EH (cell line): ENCODE measurements at regions not wholly inside any gene's neighbourhood (a gene's known extent, or its start where the extent isn't known, plus 50 kb on each side); places are given as distances from the start of the nearest gene placed in this dataset.

Experiments
- DNase-seq: peaks from one replicate; pipeline ENCODE4 v3.0.0-alpha.2; 2015; ENCODE audit warnings: low read depth

- DNase-seq, result no peak
Measured at GRCh38 chr4:13054420-13054970, 429.6 kb downstream of the RAB28 start.

DNA sequence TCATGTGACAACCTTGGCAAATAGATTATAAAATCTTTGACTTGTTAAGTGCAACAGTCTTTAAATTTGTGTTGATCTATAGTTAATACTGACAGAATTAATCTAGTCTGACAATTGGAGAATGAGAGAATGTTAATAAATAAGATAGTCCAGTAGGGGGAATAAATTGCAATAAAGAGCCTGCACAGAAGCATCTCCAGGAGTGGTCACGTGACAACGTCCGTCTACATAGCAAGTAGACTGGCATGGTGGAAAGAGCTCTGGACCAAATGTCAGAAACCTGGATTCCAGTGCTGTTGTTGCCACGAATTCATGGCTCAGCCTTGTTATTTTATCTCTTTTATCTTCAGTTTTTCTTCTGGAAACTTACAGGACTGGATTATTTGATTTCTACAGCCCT, 436.5 kb downstream of the RAB28 start:
- no peak for DNase-seq

DNA sequence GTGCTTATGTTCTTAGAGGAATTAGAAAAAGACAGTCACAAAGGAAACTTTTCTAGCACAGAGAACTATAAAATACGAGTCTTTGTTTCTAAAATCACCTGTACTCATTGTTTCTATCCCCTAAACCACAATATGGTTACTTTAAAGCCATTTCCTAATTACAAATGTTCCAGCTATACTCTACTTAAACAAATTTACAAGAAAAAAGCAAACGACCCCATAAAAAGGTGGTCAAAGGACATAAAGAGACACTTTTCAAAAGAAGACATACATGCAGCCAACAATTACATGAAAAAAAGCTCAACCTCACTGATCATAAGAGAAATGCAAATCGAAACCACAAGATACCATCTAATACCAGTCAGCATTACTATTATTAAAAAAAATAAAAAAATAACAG, 447.3 kb downstream of the RAB28 start:
- DNase-seq, result no peak

DNA sequence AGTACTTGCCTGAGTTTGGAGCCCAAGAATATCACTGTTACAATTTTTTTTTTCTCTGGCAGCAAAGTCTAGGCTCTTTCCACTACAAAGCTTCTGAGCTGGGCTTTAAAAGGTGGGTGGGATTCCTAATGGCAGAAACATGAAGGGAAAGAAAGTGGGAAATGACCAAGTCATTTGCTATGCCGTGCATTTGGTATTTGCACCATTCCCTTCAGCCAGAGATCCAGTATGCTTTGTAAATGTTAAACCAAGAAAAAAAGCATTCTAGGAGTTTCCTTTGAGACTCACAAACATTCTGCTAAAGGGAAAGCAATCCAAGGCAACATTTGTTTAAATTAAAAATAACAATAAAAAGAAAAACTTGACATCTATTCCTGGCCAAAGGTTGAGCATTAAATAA, 451.2 kb downstream of the RAB28 start:
- no peak for DNase-seq

DNA sequence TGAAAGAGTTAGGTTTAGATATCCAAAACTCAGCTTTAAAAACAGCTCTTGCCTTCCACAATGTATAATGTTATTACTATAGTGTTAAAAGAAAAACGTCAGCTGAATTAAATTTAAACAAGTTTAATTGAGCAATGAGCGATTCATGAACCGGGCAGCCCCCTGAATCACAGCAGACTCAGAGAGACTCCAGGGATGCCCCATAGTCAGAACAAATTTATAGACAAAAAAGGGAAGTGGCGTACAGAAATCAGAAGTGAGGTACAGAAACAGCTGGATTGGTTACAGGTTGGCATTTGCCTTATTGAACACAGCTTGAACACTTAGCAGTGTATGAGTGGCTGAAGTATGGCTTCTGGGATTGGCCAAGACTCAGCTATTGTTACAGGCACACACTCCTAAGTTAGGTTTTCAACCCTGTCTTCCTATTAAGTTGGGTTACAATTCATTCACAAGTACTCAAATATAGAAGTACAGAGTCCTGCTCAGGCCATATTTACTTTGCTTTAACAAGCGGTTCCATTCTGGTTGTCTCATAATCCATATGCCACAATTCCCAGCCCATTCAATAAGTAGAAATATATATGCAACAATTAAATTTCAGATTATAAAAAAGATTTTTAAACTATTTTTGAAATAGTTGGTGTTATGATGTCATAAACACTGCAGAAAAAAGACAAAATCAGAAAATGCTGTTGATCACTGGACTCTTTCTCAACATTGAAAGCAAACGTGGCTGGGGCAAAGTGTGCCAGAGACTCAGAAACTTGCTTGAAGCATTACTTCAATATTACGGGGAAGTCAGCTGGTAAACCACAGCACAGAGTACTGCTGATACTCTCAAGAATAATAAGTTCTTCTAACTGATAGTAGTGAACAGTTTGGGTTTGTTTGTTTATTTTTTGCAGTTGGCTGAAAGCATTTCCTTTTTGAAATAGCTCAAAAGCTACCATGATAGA, 459.7 kb downstream of the RAB28 start:
- no peak for DNase-seq

DNA sequence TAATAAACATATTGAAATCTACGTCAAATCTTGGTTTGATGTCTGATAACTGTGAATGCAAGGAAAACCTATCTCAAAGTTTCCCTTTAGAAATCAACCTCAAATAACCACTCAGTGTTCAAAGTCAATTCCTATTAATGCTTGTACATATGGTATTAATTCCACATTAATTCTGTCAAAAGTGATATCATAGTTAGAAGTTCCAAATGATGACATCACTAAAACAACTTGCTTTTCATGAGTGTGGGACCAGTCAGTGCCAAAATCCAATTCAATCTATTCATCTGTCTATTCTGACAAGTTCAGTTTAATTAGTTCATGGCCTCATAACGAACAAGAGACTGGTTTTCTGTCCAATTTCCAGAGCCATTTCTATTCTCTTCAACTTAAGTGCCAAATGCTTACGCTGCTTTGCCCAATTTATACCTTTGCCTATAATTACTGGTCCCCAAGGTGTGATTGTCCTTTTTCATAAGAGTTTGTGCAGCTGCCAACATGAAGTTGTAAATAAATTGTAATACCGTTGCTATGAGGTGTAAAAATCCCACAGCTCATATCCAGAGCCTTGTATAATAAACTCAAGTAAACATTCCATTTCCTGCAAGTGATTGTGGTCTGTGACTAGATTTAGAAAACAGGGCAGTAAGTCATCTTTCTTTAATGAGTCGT, 476.2 kb downstream of the RAB28 start:
- no peak for DNase-seq

- no peak for DNase-seq
Measured at GRCh38 chr4:12993923-12994322, 490.2 kb downstream of the RAB28 start.

DNA sequence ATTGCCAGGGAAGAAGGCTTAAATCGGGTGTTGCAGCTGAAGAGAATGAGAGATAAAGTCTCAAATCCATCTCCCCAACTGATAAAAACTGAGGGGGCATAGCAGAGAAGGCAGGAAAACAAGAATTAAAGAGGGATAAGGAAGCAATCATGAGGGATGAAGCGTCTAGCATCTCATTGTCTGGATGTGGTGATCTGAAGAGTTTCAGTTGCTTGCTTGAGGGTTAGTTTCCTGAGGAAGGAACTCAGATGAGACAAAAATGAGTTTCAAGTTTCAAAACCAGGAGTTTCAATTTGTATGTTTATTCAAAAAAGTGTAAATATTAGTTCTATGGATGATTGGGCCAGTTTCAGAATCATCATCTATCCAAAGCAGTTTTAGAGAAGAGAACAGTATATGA, 496.9 kb downstream of the RAB28 start:
- DNase-seq, result no peak

DNA sequence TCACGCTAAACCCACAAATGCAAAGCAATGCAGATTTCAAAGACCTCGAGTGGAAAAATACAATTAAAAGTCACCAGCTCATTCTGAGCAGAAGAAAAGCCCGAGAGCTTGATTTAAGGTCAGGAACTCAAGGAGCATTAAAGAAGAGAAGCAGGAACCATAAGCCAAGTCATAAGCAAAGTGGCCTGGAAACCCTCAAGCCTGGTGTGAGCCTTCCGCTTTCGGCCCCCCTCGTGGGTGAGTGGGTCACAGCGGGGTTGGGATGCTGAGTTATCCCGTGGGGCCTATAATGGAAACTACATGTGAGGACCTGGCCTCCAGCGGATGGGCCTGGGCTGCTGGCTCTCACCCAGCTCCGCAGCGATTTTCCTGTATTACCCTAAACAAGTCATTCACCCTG, 504.3 kb downstream of the RAB28 start:
- no peak for DNase-seq

DNA sequence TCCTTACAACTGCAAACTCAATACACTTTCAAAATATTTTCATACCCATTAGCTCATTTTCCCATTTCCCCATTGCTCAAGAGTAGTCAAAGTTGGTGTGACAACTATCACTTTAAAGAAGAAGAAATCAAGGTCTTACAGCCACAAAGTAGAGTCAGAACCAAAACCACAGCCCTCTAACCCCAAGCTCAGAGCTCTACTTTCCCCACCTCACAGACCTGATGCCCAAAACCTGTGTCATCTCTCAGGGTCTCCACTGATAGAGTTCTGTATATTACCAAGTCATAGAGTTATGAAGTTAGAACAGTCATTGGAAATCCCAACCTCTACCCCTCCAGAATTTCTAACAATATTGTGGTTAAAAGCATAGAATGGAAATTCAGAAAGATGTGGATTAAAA, 505.8 kb downstream of the RAB28 start:
- DNase-seq, result no peak

DNA sequence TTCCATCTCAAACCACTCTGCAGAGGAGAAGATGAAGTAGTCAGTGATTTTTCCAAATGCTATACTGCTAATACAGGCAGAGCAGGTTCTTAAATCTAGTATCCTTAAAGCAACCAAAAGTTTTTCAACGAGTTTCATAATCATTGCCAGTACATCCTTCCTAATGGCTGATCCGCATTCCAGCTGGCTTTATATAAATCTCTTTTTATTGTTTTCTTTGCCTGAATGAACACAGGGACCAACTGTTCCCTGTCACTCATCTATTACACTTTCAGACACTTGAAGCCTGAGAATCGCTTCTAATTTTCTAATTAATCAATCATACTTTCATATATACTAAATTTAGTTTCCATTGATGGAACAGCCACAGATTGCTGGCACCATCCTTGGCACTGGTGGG, 508.6 kb downstream of the RAB28 start:
- DNase-seq, result no peak

- DNase-seq, result no peak
Measured at GRCh38 chr4:12973522-12973921, 510.6 kb downstream of the RAB28 start.

DNA sequence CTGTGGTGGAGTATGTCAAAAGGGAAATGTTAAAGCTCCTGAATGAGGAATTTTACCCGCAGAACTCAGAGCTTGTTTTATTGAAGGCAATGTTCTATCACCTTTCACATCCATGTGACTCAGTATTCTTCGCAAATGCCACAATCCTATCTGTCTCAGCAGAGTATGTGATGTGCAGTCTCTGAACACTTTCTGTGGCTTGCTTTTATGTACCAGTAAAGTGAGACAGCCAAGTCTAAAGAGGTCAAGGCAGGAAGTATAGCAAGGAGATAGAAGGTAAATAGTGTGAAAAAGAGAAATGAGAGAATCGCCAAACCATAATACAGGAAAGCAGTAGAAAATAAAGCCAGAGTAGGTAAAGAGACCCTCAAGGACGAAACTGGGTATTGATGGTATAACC, 515.8 kb downstream of the RAB28 start:
- no peak for DNase-seq

GRCh38 chr4:12966726-12967125, 517.4 kb downstream of the RAB28 start:
- no peak for DNase-seq

- no peak for DNase-seq
Measured at GRCh38 chr4:12965334-12965733, 518.8 kb downstream of the RAB28 start.

DNA sequence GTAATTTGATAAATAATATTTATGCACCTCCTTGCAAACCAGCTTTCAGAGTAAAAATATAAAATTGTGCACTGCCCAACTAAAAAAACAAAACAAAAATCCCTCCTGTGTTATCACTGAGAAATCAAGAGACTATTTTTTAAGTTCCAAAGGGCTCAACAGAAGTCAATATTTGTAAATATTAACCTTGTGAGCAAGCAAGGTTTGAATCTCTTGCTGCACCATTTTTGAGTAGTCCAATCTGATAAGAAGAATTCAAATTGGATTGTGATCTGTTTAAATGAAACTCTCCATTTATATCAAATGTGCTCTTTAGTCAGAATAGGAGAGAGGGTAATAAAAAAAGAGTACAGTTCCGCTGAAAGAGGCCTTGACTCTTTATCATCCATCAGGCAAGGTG, 520.2 kb downstream of the RAB28 start:
- no peak for DNase-seq

DNA sequence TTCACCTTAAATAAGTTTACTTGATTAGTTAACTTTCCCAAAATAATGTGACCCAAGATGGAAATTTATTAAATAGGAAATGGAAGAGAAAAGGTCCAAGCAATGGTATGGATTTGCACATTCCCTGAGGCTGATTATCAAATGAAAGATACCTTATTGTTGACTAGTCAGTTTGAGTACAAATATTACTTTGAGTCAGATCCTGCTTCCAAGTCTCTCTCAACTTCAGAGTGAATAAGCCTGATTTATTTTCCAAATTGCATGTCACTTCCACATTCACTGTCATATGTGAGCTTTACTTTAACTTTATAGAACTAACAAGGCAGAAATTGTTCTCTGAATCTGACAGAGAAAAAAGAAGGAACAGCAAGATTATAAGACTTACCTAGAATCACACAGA, 520.8 kb downstream of the RAB28 start:
- DNase-seq, result no peak

DNA sequence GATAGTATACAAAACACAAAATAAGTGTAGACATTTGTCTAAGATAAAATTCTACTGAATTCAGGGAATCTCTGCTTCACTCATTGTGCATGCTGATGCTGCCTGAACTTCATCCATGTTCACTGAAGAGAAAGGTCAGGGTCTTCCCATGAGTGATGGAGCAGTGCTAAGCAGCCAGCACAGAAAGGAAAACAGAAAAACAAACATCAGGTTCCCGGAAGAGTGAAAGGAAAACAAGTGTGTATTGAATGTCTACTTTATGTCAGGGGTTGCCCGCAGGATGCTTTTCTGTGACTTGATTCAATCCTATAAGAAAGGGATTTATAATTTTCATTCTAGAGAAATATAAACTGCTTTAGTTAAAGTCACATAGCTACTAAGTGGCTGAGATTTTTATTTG, 522.4 kb downstream of the RAB28 start:
- DNase-seq, result no peak

- no peak for DNase-seq
Measured at GRCh38 chr4:12958436-12958835, 525.7 kb downstream of the RAB28 start.

DNA sequence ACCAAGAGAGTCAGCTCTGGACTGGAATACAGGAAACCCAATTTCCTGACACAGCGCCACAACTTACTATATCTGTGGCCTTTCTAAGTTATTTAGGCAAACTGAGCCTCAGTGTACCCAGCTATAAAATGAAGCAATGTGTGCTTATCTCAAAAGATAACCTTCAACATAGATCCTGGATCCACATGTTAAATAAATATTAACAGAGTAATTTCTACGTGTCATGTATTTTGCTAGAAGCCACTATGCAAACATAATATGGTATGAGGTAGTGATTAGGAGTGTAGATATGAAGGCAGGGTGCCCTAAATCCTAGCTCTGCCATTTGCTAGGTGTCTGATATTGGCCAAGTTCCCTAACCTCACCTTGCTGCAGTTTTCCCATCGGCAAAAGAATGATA, 527.0 kb downstream of the RAB28 start:
- DNase-seq, result no peak

GRCh38 chr4:12956026-12956425, 528.1 kb downstream of the RAB28 start:
- DNase-seq, result no peak

DNA sequence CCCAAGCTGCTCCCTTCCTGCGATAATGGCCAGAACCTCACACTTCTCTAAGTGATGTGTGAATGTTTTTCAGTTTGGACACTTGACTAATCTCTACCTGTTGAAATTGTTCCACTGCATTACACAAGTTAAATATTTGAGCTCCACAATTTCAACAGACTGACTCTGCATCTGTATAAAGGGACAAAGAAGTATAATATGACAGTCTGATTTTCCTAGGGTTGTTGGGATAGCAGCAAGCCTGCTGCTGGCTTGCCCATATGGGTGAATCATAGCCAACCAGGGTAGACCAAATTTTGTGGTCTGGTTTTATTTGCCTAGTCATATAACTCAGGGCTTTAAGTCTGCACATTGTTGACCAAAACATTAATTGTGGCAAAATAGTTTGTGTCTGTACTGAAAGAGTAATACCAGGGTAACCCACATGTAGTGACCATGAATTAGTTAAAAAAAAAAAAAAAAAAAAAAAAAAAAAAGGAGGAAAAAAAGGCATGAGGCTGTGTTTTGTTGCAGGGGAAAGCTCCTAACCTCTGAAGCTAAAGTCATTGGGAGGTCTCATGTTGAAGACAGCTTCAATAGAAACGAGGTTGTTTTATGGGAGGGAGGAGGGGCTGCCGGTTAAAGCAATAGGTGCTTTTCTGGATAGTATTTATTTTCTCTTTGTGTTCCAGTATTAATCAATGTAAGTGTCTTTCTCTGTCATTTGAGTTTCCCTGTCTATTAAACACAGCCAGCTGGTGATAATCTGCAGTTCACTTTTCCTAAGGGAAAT, 534.2 kb downstream of the RAB28 start:
- no peak for DNase-seq

- DNase-seq, result no peak
Measured at GRCh38 chr4:12943069-12943468, 541.1 kb downstream of the RAB28 start.
